C4-2B (cell line): ENCODE measurements at regions not wholly inside any gene's neighbourhood (a gene's known extent, or its start where the extent isn't known, plus 50 kb on each side); places are given as distances from the start of the nearest gene placed in this dataset.

Source experiments
- CTCF ChIP-seq: fragments of 450-650 bp; conservative IDR thresholded peaks from 2 replicates; pipeline ENCODE4 v1.5.1; 2017; ENCODE audit warnings: mild to moderate bottlenecking
- ZFX ChIP-seq: fragments of 450-650 bp; IDR thresholded peaks from 2 replicates; pipeline ENCODE4 v1.6.1; 2017

- TF ChIP-seq CTCF (no peak), ZFX (no peak)
Measured at GRCh38 chr4:189071241-189071640, 869.4 kb upstream of the FRG1 start.
